ENCODE measurements at regions not wholly inside any gene's neighbourhood (a gene's known extent, or its start where the extent isn't known, plus 50 kb on each side); places are given as distances from the start of the nearest gene placed in this dataset.
A peak's percentile ranks its signal among the peaks of the same experiment; 100 is the strongest.

DNA sequence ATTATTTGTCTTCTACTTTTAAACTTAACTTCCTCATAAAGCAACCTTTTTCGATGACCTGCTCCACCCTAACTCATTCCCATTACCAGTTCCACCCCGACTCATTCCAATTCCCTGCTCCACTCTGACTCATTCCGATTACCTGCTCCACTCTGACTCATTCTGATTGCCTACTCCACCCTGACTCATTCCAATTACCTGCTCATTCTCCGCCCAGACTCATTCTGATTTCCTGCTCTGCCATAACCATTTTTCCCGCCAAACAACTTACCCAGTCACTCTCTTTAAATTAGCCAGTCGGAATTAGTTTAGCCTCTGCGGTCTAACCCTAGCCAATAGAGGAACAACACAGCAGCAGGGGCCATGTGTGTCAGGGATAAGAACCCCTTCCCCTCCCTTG, 249.1 kb downstream of the DPY19L2 start:
- no peak overlapping the region for H3K9ac ChIP-seq (replicated peaks; ENCODE audit: extremely low read depth, insufficient read depth, low read length)
- H3K36me3 ChIP-seq (ENCODE audit: control insufficient read depth in 2 of 2, extremely low read depth in 1 of 2, insufficient read depth in 2 of 2, low read length in 2 of 2) = no peaks in the 10 kb centered on the region
- dilution Hi-C loops (cut with MboI; ENCODE audit: extremely low pct_ligation_motif_present, low sequenced_read_pairs) (no loop called here), intact Hi-C loops (cut with micrococcal nuclease) (no loop called here)
- no peak overlapping the region for H3K4me3 ChIP-seq (replicated peaks in 1 of 3; ENCODE audit: insufficient read depth in 1 of 3, low read depth in 1 of 3, low read length in 3 of 3)
- no peaks in the 10 kb centered on the region for H3K79me2 ChIP-seq (ENCODE audit: control insufficient read depth, insufficient read depth, low read length)
- CTCF ChIA-PET = interaction anchor here (0.8 to 3.3 kb wide), 6 partner anchors 9 to 383 kb away, joined by 3 to 18 read pairs (median 12); no protein-coding TSS in a partner anchor
- peak; percentile 7 for TF ChIP-seq JUN (IDR thresholded peaks at IDR 0.05; ENCODE audit: borderline replicate concordance, insufficient read depth, insufficient read length, low read depth)
- no peak for TF ChIP-seq GATA2 (IDR thresholded peaks at IDR 0.05; ENCODE audit: insufficient read depth, insufficient read length, low read depth, low read length)
- POLR2A ChIA-PET = no interaction called here
- no peaks in the 10 kb centered on the region for H3K9me3 ChIP-seq (replicated peaks; ENCODE audit: control insufficient read depth, insufficient read depth, low read length)
- H2AFZ ChIP-seq (ENCODE audit: low read depth, low read length) = no peak overlapping the region
- no TSS peak for BruUV-seq (replicated peaks)
- H3K27ac ChIP-seq (ENCODE audit: insufficient read depth, low read depth, low read length) = no peak overlapping the region
- H3K4me2 ChIP-seq (ENCODE audit: insufficient read depth, low read length) = no peak overlapping the region
- H3K4me1 ChIP-seq (ENCODE audit: control insufficient read depth, extremely low read depth, insufficient read depth, low read length) = no peaks in the 10 kb centered on the region
- H3K27me3 ChIP-seq (ENCODE audit: control insufficient read depth in 2 of 2, insufficient read depth in 2 of 2, low read length in 2 of 2) = peaks cover 0 to 12% of the 10 kb centered on the region in 2 experiments
- no peaks in the 10 kb centered on the region for H4K20me1 ChIP-seq (replicated peaks; ENCODE audit: control insufficient read depth, extremely low read depth, insufficient read depth, low read length)
- H3K9me1 ChIP-seq (replicated peaks; ENCODE audit: control insufficient read depth, extremely low read depth, insufficient read depth, low read length) = no peaks in the 10 kb centered on the region
- no peak for FAIRE-seq
- no peak for DNase-seq (ENCODE audit: low read depth, low spot score)

DNA sequence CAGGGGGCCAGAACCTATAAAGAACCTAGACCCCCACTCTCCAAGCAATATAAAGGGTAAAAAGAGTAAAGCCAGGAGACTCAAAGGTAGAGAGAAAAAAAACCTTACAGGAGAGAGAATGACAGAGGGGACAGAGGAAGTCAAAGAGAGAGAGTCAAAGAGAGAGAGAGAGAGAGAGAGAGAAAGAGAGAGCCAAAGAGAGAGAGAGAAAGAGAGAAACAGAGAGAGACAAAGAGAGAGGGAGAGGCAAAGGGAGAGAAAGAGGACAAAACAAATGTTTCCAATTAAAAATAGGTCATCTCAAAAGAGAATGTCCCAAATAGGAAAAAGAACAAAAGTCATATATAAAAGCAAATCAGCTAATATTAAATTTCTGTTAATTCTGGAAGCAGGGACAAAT, 251.5 kb downstream of the DPY19L2 start:
- FAIRE-seq = no peak
- ChIA-PET POLR2A (no interaction called here), CTCF (no interaction called here)
- Histone ChIP-seq H4K20me1 (replicated peaks; ENCODE audit: control insufficient read depth, extremely low read depth, insufficient read depth, low read length) (no peaks in the 10 kb centered on the region), H3K79me2 (ENCODE audit: control insufficient read depth, insufficient read depth, low read length) (no peaks in the 10 kb centered on the region), H3K36me3 (ENCODE audit: control insufficient read depth in 2 of 2, extremely low read depth in 1 of 2, insufficient read depth in 2 of 2, low read length in 2 of 2) (no peaks in the 10 kb centered on the region), H3K4me1 (ENCODE audit: control insufficient read depth, extremely low read depth, insufficient read depth, low read length) (no peaks in the 10 kb centered on the region), H3K9me1 (replicated peaks; ENCODE audit: control insufficient read depth, extremely low read depth, insufficient read depth, low read length) (no peaks in the 10 kb centered on the region), H3K27ac (ENCODE audit: insufficient read depth, low read depth, low read length) (no peak overlapping the region), H3K9ac (replicated peaks; ENCODE audit: extremely low read depth, insufficient read depth, low read length) (no peak overlapping the region), H3K4me2 (ENCODE audit: insufficient read depth, low read length) (no peak overlapping the region), H3K4me3 (replicated peaks in 1 of 3; ENCODE audit: insufficient read depth in 1 of 3, low read depth in 1 of 3, low read length in 3 of 3) (no peak overlapping the region), H3K27me3 (ENCODE audit: control insufficient read depth in 2 of 2, insufficient read depth in 2 of 2, low read length in 2 of 2) (peaks cover 0 to 3% of the 10 kb centered on the region in 2 experiments), H2AFZ (ENCODE audit: low read depth, low read length) (no peak overlapping the region), H3K9me3 (replicated peaks; ENCODE audit: control insufficient read depth, insufficient read depth, low read length) (no peaks in the 10 kb centered on the region)
- DNase-seq (ENCODE audit: low read depth, low spot score) = no peak
- dilution Hi-C loops (cut with MboI; ENCODE audit: extremely low pct_ligation_motif_present, low sequenced_read_pairs) = no loop called here
- BruUV-seq (replicated peaks) = no TSS peak
- TF ChIP-seq, protein P1, sequence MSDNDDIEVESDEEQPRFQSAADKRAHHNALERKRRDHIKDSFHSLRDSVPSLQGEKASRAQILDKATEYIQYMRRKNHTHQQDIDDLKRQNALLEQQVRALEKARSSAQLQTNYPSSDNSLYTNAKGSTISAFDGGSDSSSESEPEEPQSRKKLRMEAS (IDR thresholded peaks at IDR 0.05; ENCODE audit: insufficient read depth, insufficient read length) = no peak
- TF ChIP-seq JUN (IDR thresholded peaks at IDR 0.05; ENCODE audit: borderline replicate concordance, insufficient read depth, insufficient read length, low read depth) (no peak), MYC (IDR thresholded peaks at IDR 0.05; ENCODE audit: low read depth, low read length) (no peak), GATA2 (IDR thresholded peaks at IDR 0.05; ENCODE audit: insufficient read depth, insufficient read length, low read depth, low read length) (no peak), EZH2 (IDR thresholded peaks at IDR 0.05; ENCODE audit: borderline replicate concordance, low read depth, low read length, severe bottlenecking) (no peak), POLR2A (IDR thresholded peaks at IDR 0.05; ENCODE audit: low read depth, low read length) (no peak), FOS (IDR thresholded peaks at IDR 0.05; ENCODE audit: borderline replicate concordance, insufficient read depth, low read length) (no peak), POLR2AphosphoS5 (IDR thresholded peaks at IDR 0.05; ENCODE audit: insufficient read depth, low read depth, low read length) (no peak)
- TF ChIP-seq, protein P2, sequence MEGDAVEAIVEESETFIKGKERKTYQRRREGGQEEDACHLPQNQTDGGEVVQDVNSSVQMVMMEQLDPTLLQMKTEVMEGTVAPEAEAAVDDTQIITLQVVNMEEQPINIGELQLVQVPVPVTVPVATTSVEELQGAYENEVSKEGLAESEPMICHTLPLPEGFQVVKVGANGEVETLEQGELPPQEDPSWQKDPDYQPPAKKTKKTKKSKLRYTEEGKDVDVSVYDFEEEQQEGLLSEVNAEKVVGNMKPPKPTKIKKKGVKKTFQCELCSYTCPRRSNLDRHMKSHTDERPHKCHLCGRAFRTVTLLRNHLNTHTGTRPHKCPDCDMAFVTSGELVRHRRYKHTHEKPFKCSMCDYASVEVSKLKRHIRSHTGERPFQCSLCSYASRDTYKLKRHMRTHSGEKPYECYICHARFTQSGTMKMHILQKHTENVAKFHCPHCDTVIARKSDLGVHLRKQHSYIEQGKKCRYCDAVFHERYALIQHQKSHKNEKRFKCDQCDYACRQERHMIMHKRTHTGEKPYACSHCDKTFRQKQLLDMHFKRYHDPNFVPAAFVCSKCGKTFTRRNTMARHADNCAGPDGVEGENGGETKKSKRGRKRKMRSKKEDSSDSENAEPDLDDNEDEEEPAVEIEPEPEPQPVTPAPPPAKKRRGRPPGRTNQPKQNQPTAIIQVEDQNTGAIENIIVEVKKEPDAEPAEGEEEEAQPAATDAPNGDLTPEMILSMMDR (IDR thresholded peaks at IDR 0.05; ENCODE audit: extremely low read depth in 1 of 2, insufficient read depth in 1 of 2, low read depth in 1 of 2, low read length in 2 of 2) = no peak
- intact Hi-C loops (cut with micrococcal nuclease) = no loop called here

Data from endothelial cell of umbilical vein (primary cell).